Body of pancreas (tissue), 4 donors: ENCODE measurements at regions not wholly inside any gene's neighbourhood (a gene's known extent, or its start where the extent isn't known, plus 50 kb on each side); places are given as distances from the start of the nearest gene placed in this dataset.

ENCODE experiments used
- ATAC-seq: fragments of 150-250 bp; one replicate; pipeline ENCODE4 v1.9.1; 2016
- DNase-seq, 4 donors: peaks; one replicate each; pipeline ENCODE4 v3.0.0-alpha.2; 2019
- H3K27ac ChIP-seq, 4 donors: fragments of 200-600 bp; sonication (generic); 1 replicate in 3 of 4; 2 replicates in 1 of 4; pipeline versions ENCODE4 v1.5.1 to v1.6.1; 2016 to 2019; ENCODE audit warnings: mild to moderate bottlenecking in 1 of 4, mixed read lengths in 1 of 4, moderate library complexity in 1 of 4
- H3K27me3 ChIP-seq, 2 donors: fragments of 200-600 bp; sonication (generic); one replicate each; pipeline ENCODE4 v1.6.0; 2016; ENCODE audit warnings: mild to moderate bottlenecking in 1 of 2
- H3K36me3 ChIP-seq, 2 donors: fragments of 200-600 bp; sonication (generic); replicated peaks in 1 of 2; 2 replicates each; pipeline ENCODE4 v1.5.1; 2016; ENCODE audit warnings: low read depth in 2 of 2; ENCODE audit not compliant: insufficient read depth in 1 of 2
- H3K4me1 ChIP-seq: fragments of 200-600 bp; sonication (generic); one replicate; pipeline ENCODE4 v1.6.0; 2016
- H3K4me3 ChIP-seq, 2 donors: fragments of 200-600 bp; sonication (generic); 1 replicate in 1 of 2; 2 replicates in 1 of 2; pipeline ENCODE4 v1.5.1; 2016 to 2019
- H3K9me3 ChIP-seq, 3 donors: fragments of 200-600 bp; sonication (generic); 1 replicate in 2 of 3; 2 replicates in 1 of 3; pipeline ENCODE4 v1.5.1; 2016
- POLR2A ChIP-seq, 3 donors: fragments of 450-650 bp; IDR thresholded peaks; one replicate each; pipeline ENCODE4 v1.6.1; 2016; ENCODE audit warnings: antibody characterized with exemption in 3 of 3, mild to moderate bottlenecking in 2 of 3
- WGBS, 2 donors: methylation state at CpG; one replicate each; pipeline ENCODE4 v1.1.5; 2017; 5-methylcytosine and 5-hydroxymethylcytosine counted together
- intact Hi-C: fragments of 100-400 bp; cut with DNase I; formaldehyde crosslinking; loops from one replicate; pipeline ENCODE4 v1.15.1; 2023
- TF ChIP-seq, protein P1 (sequence below), 7 experiments: fragments of 450-650 bp in 4 of 7; fragments of 200-600 bp in 3 of 7; sonication (generic) in 3 of 7; IDR thresholded peaks; one replicate each; pipeline ENCODE4 v1.5.1; 2016 to 2019; ENCODE audit warnings: antibody characterized with exemption in 7 of 7

DNA sequence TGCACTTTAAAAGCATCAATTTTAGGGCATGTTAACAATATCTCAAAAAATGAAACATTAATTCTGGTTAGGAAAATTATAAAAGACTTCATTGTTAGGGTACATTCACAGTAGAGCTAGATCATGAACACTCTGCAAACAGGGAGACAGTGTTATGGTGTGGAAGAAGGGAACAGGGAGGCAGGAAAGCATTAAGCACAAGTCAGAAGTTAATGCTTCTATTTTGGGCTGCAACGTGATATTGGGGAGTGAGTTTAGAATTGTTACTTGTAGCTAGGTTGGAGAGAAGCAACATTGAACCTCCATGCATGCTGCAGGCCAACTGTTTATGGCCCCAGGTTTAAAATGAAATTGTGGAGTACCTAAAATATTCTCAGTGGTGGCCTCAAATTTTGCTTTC, 278.1 kb upstream of the NMUR2 start:
- no peaks in the 10 kb centered on the region for H3K36me3 ChIP-seq
- intact Hi-C loops, result no loop called here
- no peaks in the 10 kb centered on the region for H3K9me3 ChIP-seq
- no peak overlapping the region for H3K4me3 ChIP-seq
- no peak overlapping the region for H3K27ac ChIP-seq
- DNase-seq (no peak), ATAC-seq (no peak)
- no peaks in the 10 kb centered on the region for H3K27me3 ChIP-seq
- WGBS, 2 donors, result 44 to 45% methylated on average over 1 of the region's 1 CpG
- no peak for TF ChIP-seq POLR2A (IDR thresholded peaks at IDR 0.05)
- TF ChIP-seq, protein P1, sequence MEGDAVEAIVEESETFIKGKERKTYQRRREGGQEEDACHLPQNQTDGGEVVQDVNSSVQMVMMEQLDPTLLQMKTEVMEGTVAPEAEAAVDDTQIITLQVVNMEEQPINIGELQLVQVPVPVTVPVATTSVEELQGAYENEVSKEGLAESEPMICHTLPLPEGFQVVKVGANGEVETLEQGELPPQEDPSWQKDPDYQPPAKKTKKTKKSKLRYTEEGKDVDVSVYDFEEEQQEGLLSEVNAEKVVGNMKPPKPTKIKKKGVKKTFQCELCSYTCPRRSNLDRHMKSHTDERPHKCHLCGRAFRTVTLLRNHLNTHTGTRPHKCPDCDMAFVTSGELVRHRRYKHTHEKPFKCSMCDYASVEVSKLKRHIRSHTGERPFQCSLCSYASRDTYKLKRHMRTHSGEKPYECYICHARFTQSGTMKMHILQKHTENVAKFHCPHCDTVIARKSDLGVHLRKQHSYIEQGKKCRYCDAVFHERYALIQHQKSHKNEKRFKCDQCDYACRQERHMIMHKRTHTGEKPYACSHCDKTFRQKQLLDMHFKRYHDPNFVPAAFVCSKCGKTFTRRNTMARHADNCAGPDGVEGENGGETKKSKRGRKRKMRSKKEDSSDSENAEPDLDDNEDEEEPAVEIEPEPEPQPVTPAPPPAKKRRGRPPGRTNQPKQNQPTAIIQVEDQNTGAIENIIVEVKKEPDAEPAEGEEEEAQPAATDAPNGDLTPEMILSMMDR (IDR thresholded peaks at IDR 0.05), result no peak
- H3K4me1 ChIP-seq, result no peaks in the 10 kb centered on the region

DNA sequence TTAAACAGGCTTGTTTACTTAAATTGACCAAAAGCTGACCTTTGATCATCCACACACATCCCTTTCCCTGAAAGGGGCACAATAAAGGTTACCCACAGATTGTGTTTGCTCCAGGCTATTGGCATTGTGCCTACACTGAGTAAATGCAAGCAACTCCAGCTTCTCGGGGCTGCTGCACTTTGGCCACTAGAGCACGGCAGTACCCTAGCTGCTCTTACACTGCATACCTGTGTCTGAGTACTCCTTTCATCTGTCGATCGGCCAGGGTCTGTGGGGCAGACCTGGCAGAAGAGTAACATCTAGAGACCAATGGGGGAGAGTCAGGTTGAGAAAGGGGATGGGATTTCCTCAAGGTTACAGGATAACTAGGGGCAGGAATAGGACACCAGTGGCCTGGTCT, 281.9 kb upstream of the NMUR2 start:
- ATAC-seq (no peak), DNase-seq (no peak)
- intact Hi-C loops, result no loop called here
- H3K4me1 ChIP-seq, result no peaks in the 10 kb centered on the region
- TF ChIP-seq POLR2A (IDR thresholded peaks at IDR 0.05), result no peak
- TF ChIP-seq, protein P1 (IDR thresholded peaks at IDR 0.05), result no peak
- H3K27ac ChIP-seq, result no peak overlapping the region
- H3K27me3 ChIP-seq, result no peaks in the 10 kb centered on the region
- no peaks in the 10 kb centered on the region for H3K9me3 ChIP-seq
- 82 to 83% methylated on average over 4 of the region's 4 CpGs for WGBS, 2 donors
- no peak overlapping the region for H3K4me3 ChIP-seq
- no peaks in the 10 kb centered on the region for H3K36me3 ChIP-seq

DNA sequence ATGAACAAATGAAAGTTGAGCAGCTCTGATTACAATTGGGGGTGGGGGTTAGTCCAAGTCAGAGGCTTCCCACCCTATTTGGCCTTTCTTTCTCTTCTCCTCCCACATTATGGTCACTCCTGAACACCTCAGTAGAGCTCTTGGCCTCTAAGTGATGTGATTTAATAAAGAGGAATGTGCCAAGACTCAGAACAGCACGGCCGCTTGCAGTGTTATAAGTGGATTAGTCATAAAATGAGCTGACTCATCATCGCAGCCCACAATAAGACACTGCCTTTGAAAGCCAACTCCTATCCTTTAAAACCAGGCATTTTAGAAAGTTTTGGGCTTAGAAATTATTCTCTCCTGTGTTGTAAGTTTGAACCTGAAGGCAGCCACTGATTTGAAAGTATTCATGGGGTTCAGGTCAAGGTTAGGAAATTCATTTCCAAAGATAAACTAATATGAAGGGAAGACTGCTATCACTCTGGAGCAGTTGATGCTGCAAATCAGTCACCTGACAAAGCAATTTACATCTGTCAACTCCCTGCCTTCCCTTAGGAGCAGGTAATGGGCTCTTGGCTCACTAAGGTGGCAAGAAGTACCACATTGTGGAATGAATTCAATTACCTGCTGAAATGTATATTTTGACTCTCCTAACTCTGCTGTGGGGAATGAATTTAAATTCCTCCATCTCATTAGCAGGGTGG, 283.6 kb upstream of the NMUR2 start:
- Histone ChIP-seq H3K27me3 (no peaks in the 10 kb centered on the region), H3K4me3 (no peak overlapping the region), H3K4me1 (no peaks in the 10 kb centered on the region), H3K36me3 (no peaks in the 10 kb centered on the region), H3K9me3 (no peaks in the 10 kb centered on the region), H3K27ac (no peak overlapping the region)
- WGBS, 2 donors, result 56 to 66% methylated on average over 3 of the region's 3 CpGs
- ATAC-seq, result peak; percentile 38
- intact Hi-C loops, result no loop called here
- TF ChIP-seq POLR2A (IDR thresholded peaks at IDR 0.05), result no peak
- TF ChIP-seq, protein P1 (IDR thresholded peaks at IDR 0.05), result no peak
- DNase-seq, result peak in 2 of 4 donors; percentile 8 to 32

DNA sequence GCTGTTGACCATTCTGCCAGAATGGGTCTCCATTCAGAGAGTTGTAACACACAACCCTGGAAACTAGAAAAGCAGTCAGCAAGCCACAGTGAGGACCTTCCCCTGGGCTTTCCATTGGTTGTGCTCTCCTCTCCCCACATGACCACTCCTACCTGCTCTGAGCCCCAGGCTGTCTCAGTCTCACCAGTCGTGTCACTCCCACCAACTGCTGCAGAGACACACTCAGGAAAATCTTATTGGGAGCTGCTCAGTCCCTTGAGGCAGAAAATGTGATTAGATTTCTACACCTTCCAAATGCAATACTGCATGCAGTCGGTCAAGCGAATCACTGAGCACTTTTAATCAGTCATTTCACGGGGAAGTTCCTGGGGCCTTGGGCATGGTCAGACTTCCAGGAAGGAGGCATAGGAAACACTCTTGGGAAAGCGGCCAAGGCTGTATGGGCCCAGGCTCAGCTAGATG, 284.2 kb upstream of the NMUR2 start:
- ATAC-seq, result no peak
- Histone ChIP-seq H3K9me3 (no peaks in the 10 kb centered on the region), H3K4me3 (no peak overlapping the region), H3K27ac (no peak overlapping the region), H3K36me3 (no peaks in the 10 kb centered on the region), H3K4me1 (no peaks in the 10 kb centered on the region), H3K27me3 (no peaks in the 10 kb centered on the region)
- 66 to 68% methylated on average over 5 of the region's 5 CpGs for WGBS, 2 donors
- intact Hi-C loops, result no loop called here
- DNase-seq, result no peak
- TF ChIP-seq, protein P1 (IDR thresholded peaks at IDR 0.05), result no peak
- no peak for TF ChIP-seq POLR2A (IDR thresholded peaks at IDR 0.05)

DNA sequence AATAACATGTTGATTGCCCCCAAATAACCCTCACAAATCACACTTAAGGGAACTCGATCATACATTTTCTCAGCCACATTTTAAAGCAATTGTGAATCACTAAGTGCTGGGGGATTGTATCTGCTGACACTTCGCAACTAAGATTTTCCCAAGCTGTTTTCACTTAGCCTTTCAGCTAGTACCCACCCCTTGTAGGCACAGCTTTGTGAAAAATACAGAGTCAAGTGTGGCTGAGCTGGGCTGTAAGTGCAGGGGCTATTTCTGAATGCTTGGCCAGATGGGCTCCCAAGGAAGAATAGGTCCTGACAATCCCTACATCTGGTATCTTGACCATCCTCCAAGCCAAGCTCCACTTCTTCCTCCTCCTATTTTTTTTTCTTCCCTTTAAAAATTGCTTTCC, 289.2 kb upstream of the NMUR2 start:
- no peak for ATAC-seq
- H3K27me3 ChIP-seq, result no peaks in the 10 kb centered on the region
- H3K36me3 ChIP-seq, result no peaks in the 10 kb centered on the region
- DNase-seq, result no peak
- TF ChIP-seq, protein P1 (IDR thresholded peaks at IDR 0.05), result no peak
- TF ChIP-seq POLR2A (IDR thresholded peaks at IDR 0.05), result no peak
- no peak overlapping the region for H3K4me3 ChIP-seq
- H3K27ac ChIP-seq, result no peak overlapping the region
- no peaks in the 10 kb centered on the region for H3K4me1 ChIP-seq
- no peaks in the 10 kb centered on the region for H3K9me3 ChIP-seq
- intact Hi-C loops, result no loop called here
- 36 to 39% methylated on average over 2 of the region's 2 CpGs for WGBS, 2 donors
